Vagina (tissue), 2 donors: ENCODE measurements at regions not wholly inside any gene's neighbourhood (a gene's known extent, or its start where the extent isn't known, plus 50 kb on each side); places are given as distances from the start of the nearest gene placed in this dataset.

Source experiments
- POLR2A ChIP-seq, 2 donors: fragments of 450-650 bp; IDR thresholded peaks; one replicate each; pipeline ENCODE4 v1.6.1; 2017; ENCODE audit warnings: antibody characterized with exemption in 2 of 2, mild to moderate bottlenecking in 2 of 2, moderate library complexity in 2 of 2
- POLR2AphosphoS5 ChIP-seq, 2 donors: sonication (generic); formaldehyde crosslinking; IDR thresholded peaks; one replicate each; pipeline ENCODE4 v1.9.0; 2017; ENCODE audit warnings: antibody characterized with exemption in 2 of 2, mild to moderate bottlenecking in 2 of 2, low read depth in 1 of 2; ENCODE audit not compliant: insufficient read depth in 1 of 2
- TF ChIP-seq, protein P1 (sequence below), 3 experiments: fragments of 450-650 bp in 2 of 3; fragments of 200-600 bp in 1 of 3; sonication (generic) in 1 of 3; IDR thresholded peaks; one replicate each; pipeline ENCODE4 v1.5.1; 2017 to 2019; ENCODE audit warnings: antibody characterized with exemption in 3 of 3, mild to moderate bottlenecking in 2 of 3, moderate library complexity in 2 of 3

DNA sequence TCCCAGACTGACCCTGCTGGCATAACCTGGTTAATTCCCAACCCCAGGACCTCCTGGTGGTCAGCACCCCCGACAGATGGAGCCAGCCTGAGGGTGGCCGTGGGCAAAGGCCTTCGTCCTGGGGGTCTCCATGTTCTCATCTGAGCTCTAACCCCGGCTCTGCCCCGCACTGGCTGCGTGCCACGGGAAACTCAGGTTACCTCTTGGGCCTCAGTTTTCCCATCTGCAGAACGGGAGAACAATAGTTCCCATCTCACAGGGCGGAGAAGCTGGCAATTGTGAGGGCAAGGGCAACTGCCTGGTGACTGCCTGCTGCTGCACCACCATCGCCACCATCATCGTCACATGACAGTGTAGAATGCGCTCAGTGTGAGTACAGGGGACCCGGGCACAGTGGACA, 77.9 kb downstream of the RFLNA start:
- TF ChIP-seq, protein P1, sequence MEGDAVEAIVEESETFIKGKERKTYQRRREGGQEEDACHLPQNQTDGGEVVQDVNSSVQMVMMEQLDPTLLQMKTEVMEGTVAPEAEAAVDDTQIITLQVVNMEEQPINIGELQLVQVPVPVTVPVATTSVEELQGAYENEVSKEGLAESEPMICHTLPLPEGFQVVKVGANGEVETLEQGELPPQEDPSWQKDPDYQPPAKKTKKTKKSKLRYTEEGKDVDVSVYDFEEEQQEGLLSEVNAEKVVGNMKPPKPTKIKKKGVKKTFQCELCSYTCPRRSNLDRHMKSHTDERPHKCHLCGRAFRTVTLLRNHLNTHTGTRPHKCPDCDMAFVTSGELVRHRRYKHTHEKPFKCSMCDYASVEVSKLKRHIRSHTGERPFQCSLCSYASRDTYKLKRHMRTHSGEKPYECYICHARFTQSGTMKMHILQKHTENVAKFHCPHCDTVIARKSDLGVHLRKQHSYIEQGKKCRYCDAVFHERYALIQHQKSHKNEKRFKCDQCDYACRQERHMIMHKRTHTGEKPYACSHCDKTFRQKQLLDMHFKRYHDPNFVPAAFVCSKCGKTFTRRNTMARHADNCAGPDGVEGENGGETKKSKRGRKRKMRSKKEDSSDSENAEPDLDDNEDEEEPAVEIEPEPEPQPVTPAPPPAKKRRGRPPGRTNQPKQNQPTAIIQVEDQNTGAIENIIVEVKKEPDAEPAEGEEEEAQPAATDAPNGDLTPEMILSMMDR (IDR thresholded peaks at IDR 0.05), result no peak
- TF ChIP-seq POLR2AphosphoS5 (IDR thresholded peaks at IDR 0.05; ENCODE audit: insufficient read depth in 1 of 2, low read depth in 1 of 2), result no peak
- TF ChIP-seq POLR2A (IDR thresholded peaks at IDR 0.05), result no peak
